Heart right ventricle (tissue), 16 donors: ENCODE measurements at regions not wholly inside any gene's neighbourhood (a gene's known extent, or its start where the extent isn't known, plus 50 kb on each side); places are given as distances from the start of the nearest gene placed in this dataset.

Experiments
- ATAC-seq, 8 donors: fragments of 200-7000 bp; cut with Tn5 transposase; one replicate each; pipeline ENCODE4 v1.9.1; 2020; ENCODE audit warnings: mild to moderate bottlenecking in 8 of 8, moderate library complexity in 8 of 8, moderate number of reproducible peaks in 1 of 8
- DNase-seq, 2 donors: peaks; one replicate each; pipeline ENCODE4 v3.0.0-alpha.2; 2020
- H3K27ac ChIP-seq, 10 donors: fragments of 200-600 bp; sonication (generic) in 2 of 10; one replicate each; pipeline versions ENCODE4 v1.5.0 to v1.8.0; 2020 to 2022; ENCODE audit warnings: mild to moderate bottlenecking in 3 of 10
- H3K27me3 ChIP-seq, 7 donors: fragments of 200-600 bp; one replicate each; pipeline ENCODE4 v1.8.0; 2021 to 2022; ENCODE audit warnings: mild to moderate bottlenecking in 2 of 7
- H3K36me3 ChIP-seq, 9 donors: fragments of 200-600 bp; sonication (generic) in 1 of 9; one replicate each; pipeline versions ENCODE4 v1.5.0 to v1.8.0; 2020 to 2022; ENCODE audit warnings: mild to moderate bottlenecking in 2 of 9
- H3K4me1 ChIP-seq, 9 donors: fragments of 200-600 bp; sonication (generic) in 1 of 9; one replicate each; pipeline versions ENCODE4 v1.5.0 to v1.8.0; 2020 to 2022; ENCODE audit warnings: mild to moderate bottlenecking in 4 of 9
- H3K4me3 ChIP-seq, 10 donors: fragments of 200-600 bp; sonication (generic) in 2 of 10; one replicate each; pipeline versions ENCODE4 v1.5.0 to v1.8.0; 2020 to 2022; ENCODE audit warnings: mild to moderate bottlenecking in 7 of 10, moderate library complexity in 2 of 10
- H3K9me3 ChIP-seq, 11 donors: fragments of 200-600 bp in 10 of 11; sonication (generic) in 2 of 11; one replicate each; pipeline versions ENCODE4 v1.5.0 to v1.8.0; 2013 to 2022; ENCODE audit warnings: mild to moderate bottlenecking in 2 of 11, control low read depth in 1 of 11, moderate library complexity in 1 of 11
- CTCF ChIP-seq, 9 donors: fragments of 200-600 bp; sonication (generic) in 2 of 9; IDR thresholded peaks; one replicate each; pipeline versions ENCODE4 v1.5.0 to v1.8.0; 2021 to 2022; ENCODE audit warnings: antibody characterized with exemption in 9 of 9, mild to moderate bottlenecking in 5 of 9, moderate library complexity in 1 of 9
- WGBS, 2 donors: extraction: QIAGEN DNeasy Blood & Tissue Kit; methylation state at CpG; one replicate each; pipeline ENCODE4 v1.1.7; 2013; ENCODE audit warnings: inconsistent platforms in 1 of 2; 5-methylcytosine and 5-hydroxymethylcytosine counted together
- intact Hi-C, 10 donors: fragments of 100-400 bp; cut with DNase I; formaldehyde crosslinking; loops; one replicate each; pipeline versions ENCODE4 v1.11.1 to v1.14.2; 2022
- donor health status: Arrhythmogenic right ventricular cardiomyopathy.
- donor health status: ischemic (EF 13 %, LVEDD 7.1; RV severe dilation, severe dysfunction).
- donor health status: healthy with polysubstance abuse.
- donor health status: DM: no; HTN: yes; CAD: no.
- donor health status: DM: no; HTN: no; CAD: no.
- donor health status: ischemic (EF 25% LVEDD 6.9; RV normal size, moderate dysfunction).
- donor health status: ischemic (EF 25% LVEDD 5.7; RV mildly dilated, moderate dysfunction).
- donor health status: healthy.
- donor health status: DM: yes; HTN: yes; CAD: no.
- donor health status: Ischemic cardiomyopathy.
- donor health status: ischemic (EF 35%, LVEDD 5.7; RV mildly dilated, moderate dysfunction).
- donor health status: nonischemic (EF 11% LVEDD 7.7; RV severe dilation, severe dysfunction).
- donor health status: DM: yes; HTN: yes; CAD: no.
- donor health status: PGD.
- donor health status: ischemic (EF 29% LVEDD 5.4; RV normal size, mild dysfunction).
- donor health status: nonischemic (EF 23%, LVEDD 6.1; RV moderate dilation, normal function).

GRCh38 chr11:69419662-69420395 is 61.6 kb upstream of the LINC01488 start:
- no peak overlapping the region for H3K4me3 ChIP-seq
- H3K4me1 ChIP-seq = peaks cover 27 to 56% (median 38%) of the 10 kb centered on the region in 9 donors
- TF ChIP-seq CTCF (IDR thresholded peaks at IDR 0.05) = no peak
- H3K27ac ChIP-seq = peak overlapping the region in 2 of 10 donors; percentile 1 to 32
- WGBS, 2 donors = 55 to 62% methylated on average over 20 of the region's 20 CpGs
- intact Hi-C loops = loop anchor here in 3 of 10 donors (10.0 kb wide), 2 partner anchors 115 to 125 kb away; partner anchors contain the start of gene MYEOV (in 2 of the 3)
- ATAC-seq = no peak
- no peak for DNase-seq
- H3K27me3 ChIP-seq = no peaks in the 10 kb centered on the region
- no peaks in the 10 kb centered on the region for H3K36me3 ChIP-seq
- H3K9me3 ChIP-seq = peaks cover 0 to 10% (median 5%) of the 10 kb centered on the region in 11 donors

GRCh38 chr11:69422645-69423044 is 58.8 kb upstream of the LINC01488 start:
- Histone ChIP-seq H3K36me3 (no peaks in the 10 kb centered on the region), H3K27ac (no peak overlapping the region), H3K9me3 (peaks cover 0 to 18% (median 6%) of the 10 kb centered on the region in 11 donors), H3K27me3 (no peaks in the 10 kb centered on the region), H3K4me3 (no peak overlapping the region), H3K4me1 (peaks cover 8 to 28% (median 15%) of the 10 kb centered on the region in 9 donors)
- intact Hi-C loops = no loop called here
- TF ChIP-seq CTCF (IDR thresholded peaks at IDR 0.05) = no peak
- 89 to 90% methylated on average over 16 of the region's 16 CpGs for WGBS, 2 donors
- ATAC-seq (no peak), DNase-seq (no peak)

GRCh38 chr11:69423181-69423580 is 58.3 kb upstream of the LINC01488 start:
- Histone ChIP-seq H3K27ac (no peak overlapping the region), H3K4me3 (no peak overlapping the region), H3K9me3 (peaks cover 0 to 18% (median 6%) of the 10 kb centered on the region in 11 donors), H3K4me1 (peaks cover 5 to 26% (median 12%) of the 10 kb centered on the region in 9 donors), H3K27me3 (no peaks in the 10 kb centered on the region), H3K36me3 (no peaks in the 10 kb centered on the region)
- no peak for TF ChIP-seq CTCF (IDR thresholded peaks at IDR 0.05)
- no peak for DNase-seq
- intact Hi-C loops = no loop called here
- no peak for ATAC-seq
- WGBS, 2 donors = 91 to 97% methylated on average over 13 of the region's 13 CpGs

GRCh38 chr11:69423611-69424385 is 57.7 kb upstream of the LINC01488 start:
- Histone ChIP-seq H3K36me3 (no peaks in the 10 kb centered on the region), H3K9me3 (peaks cover 0 to 18% (median 6%) of the 10 kb centered on the region in 11 donors), H3K27me3 (no peaks in the 10 kb centered on the region), H3K27ac (no peak overlapping the region), H3K4me1 (peaks cover 5 to 22% (median 12%) of the 10 kb centered on the region in 9 donors), H3K4me3 (no peak overlapping the region)
- TF ChIP-seq CTCF (IDR thresholded peaks at IDR 0.05) = no peak
- intact Hi-C loops = no loop called here
- DNase-seq = no peak
- 95 to 96% methylated on average over 12 of the region's 12 CpGs for WGBS, 2 donors
- no peak for ATAC-seq
